Trophoblast cell (in vitro differentiated cells and primary cell): ENCODE measurements at regions not wholly inside any gene's neighbourhood (a gene's known extent, or its start where the extent isn't known, plus 50 kb on each side); places are given as distances from the start of the nearest gene placed in this dataset.

ENCODE experiments used
- DNase-seq, 2 donors: peaks; one replicate each; pipeline ENCODE4 v3.0.0-alpha.2; 2016
- H2AFZ ChIP-seq: 2 replicates; pipeline ENCODE4 v1.6.1; 2013; ENCODE audit warnings: low read length, moderate library complexity, mild to moderate bottlenecking; ENCODE audit not compliant: insufficient read depth, poor library complexity
- H2AK5ac ChIP-seq: 2 replicates; pipeline ENCODE4 v1.6.1; 2013; ENCODE audit warnings: mild to moderate bottlenecking, low read length
- H2BK120ac ChIP-seq: 2 replicates; pipeline ENCODE4 v1.6.1; 2013; ENCODE audit warnings: low read length, mild to moderate bottlenecking, moderate library complexity; ENCODE audit not compliant: insufficient read depth, poor library complexity
- H2BK12ac ChIP-seq: 2 replicates; pipeline ENCODE4 v1.6.1; 2013; ENCODE audit warnings: mild to moderate bottlenecking, low read length, moderate library complexity
- H2BK5ac ChIP-seq: 2 replicates; pipeline ENCODE4 v1.6.1; 2013; ENCODE audit warnings: low read length, low read depth, moderate library complexity, mild to moderate bottlenecking; ENCODE audit not compliant: poor library complexity
- H3K14ac ChIP-seq: 2 replicates; pipeline ENCODE4 v1.6.1; 2013; ENCODE audit warnings: mild to moderate bottlenecking, low read length
- H3K18ac ChIP-seq: 2 replicates; pipeline ENCODE4 v1.6.1; 2013; ENCODE audit warnings: mild to moderate bottlenecking, low read length
- H3K23ac ChIP-seq: 2 replicates; pipeline ENCODE4 v1.6.1; 2013; ENCODE audit warnings: low read length
- H3K27ac ChIP-seq: 2 replicates; pipeline ENCODE4 v1.5.1; 2013; ENCODE audit warnings: low read depth, mild to moderate bottlenecking, inconsistent platforms, low read length, moderate library complexity
- H3K27me3 ChIP-seq: 2 replicates; pipeline ENCODE4 v1.6.1; 2013; ENCODE audit warnings: inconsistent platforms, mild to moderate bottlenecking, low read length, moderate library complexity; ENCODE audit not compliant: insufficient read depth
- H3K36me3 ChIP-seq, 2 experiments: 1 replicate in 1 of 2; 2 replicates in 1 of 2; pipeline ENCODE4 v1.6.1; 2013; ENCODE audit warnings: low read length in 2 of 2, mild to moderate bottlenecking in 2 of 2, moderate library complexity in 1 of 2; ENCODE audit not compliant: insufficient read depth in 2 of 2, control insufficient read depth in 1 of 2
- H3K4ac ChIP-seq: 2 replicates; pipeline ENCODE4 v1.6.1; 2013; ENCODE audit warnings: low read depth, mild to moderate bottlenecking, low read length, moderate library complexity
- H3K4me1 ChIP-seq, 2 experiments: 1 replicate in 1 of 2; 2 replicates in 1 of 2; pipeline ENCODE4 v1.6.1; 2013; ENCODE audit warnings: low read length in 2 of 2, mild to moderate bottlenecking in 2 of 2, moderate library complexity in 1 of 2; ENCODE audit not compliant: insufficient read depth in 2 of 2, control insufficient read depth in 1 of 2
- H3K4me2 ChIP-seq: 2 replicates; pipeline ENCODE4 v1.6.1; 2013; ENCODE audit warnings: inconsistent platforms, mild to moderate bottlenecking, low read length, moderate library complexity
- H3K4me3 ChIP-seq: 2 replicates; pipeline ENCODE4 v1.5.1; 2013; ENCODE audit warnings: mild to moderate bottlenecking, low read depth, low read length, inconsistent platforms
- H3K79me1 ChIP-seq: one replicate; pipeline ENCODE4 v1.6.1; 2013; ENCODE audit warnings: low read length
- H3K79me2 ChIP-seq: 2 replicates; pipeline ENCODE4 v1.6.1; 2013; ENCODE audit warnings: low read length, mild to moderate bottlenecking; ENCODE audit not compliant: control insufficient read depth, insufficient read depth, poor library complexity
- H3K9ac ChIP-seq: 2 replicates; pipeline ENCODE4 v1.6.1; 2013; ENCODE audit warnings: mild to moderate bottlenecking, low read length
- H3K9me3 ChIP-seq: 2 replicates; pipeline ENCODE4 v1.6.1; 2013; ENCODE audit warnings: low read depth, mild to moderate bottlenecking, control low read depth, inconsistent platforms, low read length; ENCODE audit not compliant: insufficient read depth
- H4K12ac ChIP-seq: 2 replicates; pipeline ENCODE4 v1.6.1; 2013; ENCODE audit warnings: low read depth, mild to moderate bottlenecking, low read length, moderate library complexity
- H4K8ac ChIP-seq: 2 replicates; pipeline ENCODE4 v1.6.1; 2013; ENCODE audit warnings: low read depth, mild to moderate bottlenecking, low read length, moderate library complexity
- H4K91ac ChIP-seq: one replicate; pipeline ENCODE4 v1.6.1; 2013; ENCODE audit warnings: low read depth, mild to moderate bottlenecking, low read length, moderate library complexity
- WGBS: extraction: QIAGEN DNeasy Blood & Tissue Kit; methylation state at CpG from one replicate; pipeline ENCODE4 v1.1.7; 2013; ENCODE audit warnings: missing lambda C conversion rate; ENCODE audit not compliant: insufficient read length, insufficient coverage; ENCODE audit errors: extremely low coverage; 5-methylcytosine and 5-hydroxymethylcytosine counted together

- Histone ChIP-seq H3K9me3 (peaks cover 3% of the 10 kb centered on the region), H4K91ac (no peak overlapping the region), H3K27ac (no peak overlapping the region), H3K4me2 (no peak overlapping the region), H3K4ac (no peak overlapping the region), H4K8ac (no peak overlapping the region), H3K79me1 (peaks cover 2% of the 10 kb centered on the region), H3K18ac (no peak overlapping the region), H3K23ac (no peak overlapping the region), H2AK5ac (no peak overlapping the region), H3K27me3 (no peaks in the 10 kb centered on the region), H2BK5ac (no peak overlapping the region), H4K12ac (no peak overlapping the region), H3K4me1 (peaks cover 0 to 2% of the 10 kb centered on the region in 2 experiments), H3K4me3 (no peak overlapping the region), H3K14ac (no peak overlapping the region), H3K36me3 (no peaks in the 10 kb centered on the region), H2AFZ (no peak overlapping the region), H3K79me2 (no peaks in the 10 kb centered on the region), H2BK12ac (no peak overlapping the region), H2BK120ac (no peak overlapping the region), H3K9ac (no peak overlapping the region)
- DNase-seq, result no peak
- no CpG with 5 or more reads among the region's 3 CpGs for WGBS
Observed at GRCh38 chr10:44267007-44267406, 117.9 kb downstream of the CXCL12 start.

- Histone ChIP-seq H3K36me3 (no peaks in the 10 kb centered on the region), H3K9me3 (peaks cover 3% of the 10 kb centered on the region), H2BK12ac (no peak overlapping the region), H3K4ac (no peak overlapping the region), H3K4me1 (peaks cover 18 to 24% of the 10 kb centered on the region in 2 experiments), H3K79me1 (peaks cover 17% of the 10 kb centered on the region), H3K79me2 (no peaks in the 10 kb centered on the region), H3K4me3 (no peak overlapping the region), H4K8ac (no peak overlapping the region), H2AK5ac (no peak overlapping the region), H3K14ac (no peak overlapping the region), H3K9ac (no peak overlapping the region), H4K12ac (no peak overlapping the region), H4K91ac (no peak overlapping the region), H3K27me3 (no peaks in the 10 kb centered on the region), H2BK120ac (no peak overlapping the region), H3K4me2 (no peak overlapping the region), H2AFZ (no peak overlapping the region), H3K18ac (no peak overlapping the region), H3K23ac (no peak overlapping the region), H2BK5ac (no peak overlapping the region), H3K27ac (no peak overlapping the region)
- no peak for DNase-seq
- no CpG with 5 or more reads among the region's 4 CpGs for WGBS
Observed at GRCh38 chr10:44264244-44264643, 120.7 kb downstream of the CXCL12 start.

GRCh38 chr10:44263771-44264170 is 121.1 kb downstream of the CXCL12 start:
- H2AK5ac ChIP-seq, result no peak overlapping the region
- no peak overlapping the region for H4K12ac ChIP-seq
- no peak overlapping the region for H2AFZ ChIP-seq
- H4K91ac ChIP-seq, result no peak overlapping the region
- no peaks in the 10 kb centered on the region for H3K36me3 ChIP-seq
- H2BK12ac ChIP-seq, result no peak overlapping the region
- H2BK120ac ChIP-seq, result no peak overlapping the region
- peaks cover under 1% of the 10 kb centered on the region for H3K9me3 ChIP-seq
- no peak overlapping the region for H3K4me3 ChIP-seq
- no peak for DNase-seq
- H3K14ac ChIP-seq, result no peak overlapping the region
- no peak overlapping the region for H3K23ac ChIP-seq
- no peak overlapping the region for H3K4me2 ChIP-seq
- no peak overlapping the region for H2BK5ac ChIP-seq
- H3K4me1 ChIP-seq, result peaks cover 20 to 29% of the 10 kb centered on the region in 2 experiments
- H3K79me2 ChIP-seq, result no peaks in the 10 kb centered on the region
- no peak overlapping the region for H3K4ac ChIP-seq
- H3K79me1 ChIP-seq, result peaks cover 19% of the 10 kb centered on the region
- no peak overlapping the region for H3K9ac ChIP-seq
- no CpG with 5 or more reads among the region's 3 CpGs for WGBS
- no peak overlapping the region for H3K27ac ChIP-seq
- no peak overlapping the region for H3K18ac ChIP-seq
- no peak overlapping the region for H4K8ac ChIP-seq
- H3K27me3 ChIP-seq, result no peaks in the 10 kb centered on the region

- H3K79me1 ChIP-seq, result peaks cover 26% of the 10 kb centered on the region
- H3K27ac ChIP-seq, result no peak overlapping the region
- H3K9ac ChIP-seq, result no peak overlapping the region
- H3K4me3 ChIP-seq, result no peak overlapping the region
- WGBS, result no CpG with 5 or more reads among the region's 6 CpGs
- H4K91ac ChIP-seq, result no peak overlapping the region
- no peak overlapping the region for H2AK5ac ChIP-seq
- no peak overlapping the region for H3K4ac ChIP-seq
- H3K4me1 ChIP-seq, result peaks cover 23 to 34% of the 10 kb centered on the region in 2 experiments
- H4K12ac ChIP-seq, result no peak overlapping the region
- H3K27me3 ChIP-seq, result no peaks in the 10 kb centered on the region
- no peak overlapping the region for H3K14ac ChIP-seq
- H2AFZ ChIP-seq, result no peak overlapping the region
- no peak overlapping the region for H3K18ac ChIP-seq
- no peak for DNase-seq
- peaks cover 3% of the 10 kb centered on the region for H3K79me2 ChIP-seq
- H3K9me3 ChIP-seq, result no peaks in the 10 kb centered on the region
- H4K8ac ChIP-seq, result no peak overlapping the region
- H3K4me2 ChIP-seq, result no peak overlapping the region
- H2BK12ac ChIP-seq, result peak overlapping the region; percentile 26
- no peak overlapping the region for H3K23ac ChIP-seq
- H3K36me3 ChIP-seq, result no peaks in the 10 kb centered on the region
- no peak overlapping the region for H2BK120ac ChIP-seq
- no peak overlapping the region for H2BK5ac ChIP-seq
Observed at GRCh38 chr10:44262551-44263251, 122.2 kb downstream of the CXCL12 start.
